ENCODE measurements at regions not wholly inside any gene's neighbourhood (a gene's known extent, or its start where the extent isn't known, plus 50 kb on each side); places are given as distances from the start of the nearest gene placed in this dataset.
"Not testable (repeated sequence)": the region's sequence is repeated elsewhere in the genome, so short reads cannot be mapped to it uniquely, and the experiment has no call there.

DNA sequence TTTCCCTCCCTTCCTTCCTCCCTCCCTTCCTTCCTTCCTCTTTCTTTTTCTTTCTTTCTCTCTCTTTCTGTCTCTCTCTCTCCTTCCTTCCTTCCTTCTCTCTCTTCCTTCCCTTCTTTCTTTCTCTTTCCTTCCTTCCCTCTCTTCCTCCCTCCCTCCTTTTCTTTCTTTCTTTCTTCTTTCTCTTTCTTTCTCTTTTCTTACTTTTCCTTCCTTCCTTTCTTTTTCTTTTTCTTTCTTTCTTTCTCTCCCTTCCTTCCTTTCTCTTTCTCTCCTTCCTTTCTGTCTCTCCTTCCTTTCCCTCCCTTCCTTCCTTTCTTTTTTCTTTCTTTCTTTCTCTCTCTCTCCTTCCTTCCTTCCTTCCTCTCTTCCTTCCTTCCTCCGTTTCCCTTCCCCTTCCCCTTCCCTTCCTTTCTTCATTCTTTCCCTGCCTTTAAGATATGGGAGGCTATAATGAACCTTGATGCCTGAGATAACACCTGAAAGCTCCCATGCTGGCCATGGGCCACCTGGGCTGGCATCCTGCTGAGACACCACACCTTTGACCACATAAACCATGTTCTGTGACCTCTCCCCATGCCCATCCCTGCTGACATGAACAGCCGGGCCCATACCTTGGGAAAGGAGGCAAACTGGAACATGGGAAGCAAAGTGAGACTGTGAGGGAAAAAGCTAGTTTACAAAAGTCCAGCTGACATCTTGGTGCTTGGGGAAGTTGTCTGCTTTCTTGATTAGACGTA is 197.8 kb upstream of the ZNF618 start:
- no peaks in the 10 kb centered on the region for H3K36me3 Mint-ChIP-seq (ENCODE audit: low read depth)
- peaks cover 60% of the 10 kb centered on the region for H3K27me3 Mint-ChIP-seq
- peaks cover 14% of the 10 kb centered on the region for H3K4me1 Mint-ChIP-seq (ENCODE audit: low read depth)
- H3K27ac Mint-ChIP-seq: no peak overlapping the region
- H3K9me3 Mint-ChIP-seq: no peaks in the 10 kb centered on the region
- no peak overlapping the region for H3K4me3 Mint-ChIP-seq

DNA sequence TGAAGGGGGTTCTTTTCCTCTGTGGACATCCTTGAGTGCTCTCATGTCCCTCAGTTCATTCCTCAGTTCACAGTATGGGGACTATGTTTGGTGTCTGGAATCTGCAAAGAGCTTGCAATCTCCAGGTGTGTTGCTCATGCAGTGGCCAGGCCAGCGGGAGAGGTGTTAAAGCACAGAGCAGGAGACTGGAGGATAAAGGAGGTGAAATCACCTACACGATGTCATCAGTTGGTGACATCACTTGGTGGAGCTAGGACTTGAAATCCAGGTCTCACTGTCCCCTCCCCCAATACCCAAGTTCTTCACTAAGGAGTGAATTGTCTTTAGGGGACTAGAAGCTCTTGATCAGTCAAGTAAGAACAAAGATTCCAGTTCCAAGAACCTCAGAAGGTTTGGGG is 197.3 kb upstream of the ZNF618 start:
- H3K36me3 Mint-ChIP-seq (ENCODE audit: low read depth): no peaks in the 10 kb centered on the region
- peaks cover 14% of the 10 kb centered on the region for H3K4me1 Mint-ChIP-seq (ENCODE audit: low read depth)
- no peaks in the 10 kb centered on the region for H3K9me3 Mint-ChIP-seq
- peaks cover 59% of the 10 kb centered on the region for H3K27me3 Mint-ChIP-seq
- no peak overlapping the region for H3K4me3 Mint-ChIP-seq
- H3K27ac Mint-ChIP-seq: no peak overlapping the region

DNA sequence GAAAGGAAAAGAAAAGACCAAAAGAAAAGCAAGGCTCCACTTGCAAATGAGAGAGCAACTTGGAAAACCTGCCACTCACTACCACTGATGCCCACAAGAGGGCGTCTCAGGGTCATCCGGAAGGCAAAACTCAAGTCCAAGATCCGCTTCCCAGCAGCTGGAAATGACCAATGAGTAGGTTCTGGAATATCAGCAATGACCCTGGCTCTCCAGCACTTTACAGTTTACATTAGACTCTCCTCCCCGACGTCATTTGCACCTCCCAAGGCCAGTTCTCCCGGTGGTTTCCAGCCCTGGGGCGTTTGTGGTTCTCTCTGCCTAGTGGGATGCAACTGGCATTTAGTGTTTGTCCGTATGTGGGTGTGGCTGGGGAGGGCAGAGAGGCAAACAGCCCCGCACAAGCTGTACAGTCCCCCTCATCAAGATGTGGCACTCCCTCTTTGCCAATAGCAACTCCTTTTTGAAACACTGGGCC is 193.8 kb upstream of the ZNF618 start:
- H3K27me3 Mint-ChIP-seq: peaks cover 62% of the 10 kb centered on the region
- no peak overlapping the region for H3K4me3 Mint-ChIP-seq
- no peak overlapping the region for H3K27ac Mint-ChIP-seq
- H3K4me1 Mint-ChIP-seq (ENCODE audit: low read depth): peaks cover 7% of the 10 kb centered on the region
- H3K36me3 Mint-ChIP-seq (ENCODE audit: low read depth): no peaks in the 10 kb centered on the region
- H3K9me3 Mint-ChIP-seq: no peaks in the 10 kb centered on the region

- not testable (repeated sequence) for H3K27ac Mint-ChIP-seq; H3K9me3 Mint-ChIP-seq; H3K4me3 Mint-ChIP-seq; H3K36me3 Mint-ChIP-seq (ENCODE audit: low read depth); H3K4me1 Mint-ChIP-seq (ENCODE audit: low read depth)
- peaks cover 59% of the 10 kb centered on the region for H3K27me3 Mint-ChIP-seq
Observed at GRCh38 chr9:113685636-113686035, 190.5 kb upstream of the ZNF618 start.

DNA sequence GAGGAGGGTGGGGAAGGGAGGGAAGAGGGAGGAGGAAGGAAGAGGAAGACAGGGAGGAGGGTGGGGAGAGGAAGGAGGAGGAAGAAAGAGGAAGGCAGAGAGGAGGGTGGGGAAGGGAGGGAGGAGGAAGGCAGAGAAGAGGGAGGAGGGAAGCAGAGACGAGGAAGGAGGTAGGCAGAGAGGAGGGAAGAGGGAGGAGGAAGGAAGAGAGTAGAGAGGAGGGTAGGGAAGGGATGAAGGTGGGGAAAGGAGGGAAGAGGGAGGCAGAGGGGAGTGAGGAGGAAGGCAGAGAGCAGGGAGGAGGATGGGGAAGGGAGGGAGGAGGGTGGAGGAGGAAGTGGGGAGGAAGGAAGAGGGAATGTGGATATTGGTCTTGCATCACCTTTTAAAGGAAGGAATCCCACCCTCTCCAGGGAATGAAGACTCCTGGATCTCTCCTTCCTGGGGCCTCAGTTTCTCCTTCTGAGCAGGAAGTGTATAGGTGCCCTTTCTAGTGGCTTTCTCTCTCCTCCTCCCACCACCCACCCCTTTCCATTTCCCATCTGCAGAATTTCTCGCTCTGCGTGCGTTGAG is 188.9 kb upstream of the ZNF618 start:
- H3K27me3 Mint-ChIP-seq: peaks cover 56% of the 10 kb centered on the region
- no peaks in the 10 kb centered on the region for H3K36me3 Mint-ChIP-seq (ENCODE audit: low read depth)
- H3K27ac Mint-ChIP-seq: no peak overlapping the region
- H3K4me3 Mint-ChIP-seq: no peak overlapping the region
- peaks cover 4% of the 10 kb centered on the region for H3K4me1 Mint-ChIP-seq (ENCODE audit: low read depth)
- no peaks in the 10 kb centered on the region for H3K9me3 Mint-ChIP-seq

GRCh38 chr9:113687680-113688371 is 188.3 kb upstream of the ZNF618 start:
- Mint-ChIP-seq H3K9me3 (no peaks in the 10 kb centered on the region), H3K27ac (no peak overlapping the region), H3K27me3 (peaks cover 56% of the 10 kb centered on the region), H3K4me1 (ENCODE audit: low read depth) (no peaks in the 10 kb centered on the region), H3K4me3 (no peak overlapping the region), H3K36me3 (ENCODE audit: low read depth) (no peaks in the 10 kb centered on the region)

GRCh38 chr9:113690055-113690740 is 185.9 kb upstream of the ZNF618 start:
- H3K4me1 Mint-ChIP-seq (ENCODE audit: low read depth): peaks cover 3% of the 10 kb centered on the region
- H3K4me3 Mint-ChIP-seq: no peak overlapping the region
- peaks cover 60% of the 10 kb centered on the region for H3K27me3 Mint-ChIP-seq
- H3K27ac Mint-ChIP-seq: no peak overlapping the region
- H3K9me3 Mint-ChIP-seq: no peaks in the 10 kb centered on the region
- no peaks in the 10 kb centered on the region for H3K36me3 Mint-ChIP-seq (ENCODE audit: low read depth)

- peaks cover 45% of the 10 kb centered on the region for H3K27me3 Mint-ChIP-seq
- H3K4me1 Mint-ChIP-seq (ENCODE audit: low read depth): peaks cover 15% of the 10 kb centered on the region
- no peaks in the 10 kb centered on the region for H3K9me3 Mint-ChIP-seq
- no peak overlapping the region for H3K27ac Mint-ChIP-seq
- H3K36me3 Mint-ChIP-seq (ENCODE audit: low read depth): no peaks in the 10 kb centered on the region
- H3K4me3 Mint-ChIP-seq: no peak overlapping the region
Observed at GRCh38 chr9:113692256-113692655, 183.9 kb upstream of the ZNF618 start.

DNA sequence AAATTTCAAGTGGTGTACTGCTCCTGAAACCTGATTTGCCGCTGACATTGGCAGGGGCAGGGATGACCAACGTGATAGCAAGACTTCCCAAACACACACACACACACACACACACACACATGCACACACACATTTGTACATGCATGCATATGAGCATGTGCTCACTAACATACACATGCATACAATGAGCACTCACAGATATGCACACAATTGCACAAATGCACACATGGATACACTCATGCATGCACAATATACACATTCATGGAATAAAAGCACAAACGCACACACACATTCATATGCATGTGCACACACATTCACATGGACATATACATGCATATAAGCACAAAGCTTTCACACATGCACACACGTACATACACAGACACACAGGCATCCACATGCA is 181.2 kb upstream of the ZNF618 start:
- H3K27me3 Mint-ChIP-seq: peaks cover 36% of the 10 kb centered on the region
- no peak overlapping the region for H3K27ac Mint-ChIP-seq
- peaks cover 15% of the 10 kb centered on the region for H3K4me1 Mint-ChIP-seq (ENCODE audit: low read depth)
- H3K36me3 Mint-ChIP-seq (ENCODE audit: low read depth): no peaks in the 10 kb centered on the region
- no peaks in the 10 kb centered on the region for H3K9me3 Mint-ChIP-seq
- H3K4me3 Mint-ChIP-seq: no peak overlapping the region

- H3K9me3 Mint-ChIP-seq: no peaks in the 10 kb centered on the region
- H3K4me3 Mint-ChIP-seq: no peak overlapping the region
- H3K36me3 Mint-ChIP-seq (ENCODE audit: low read depth): no peaks in the 10 kb centered on the region
- no peak overlapping the region for H3K27ac Mint-ChIP-seq
- peaks cover 36% of the 10 kb centered on the region for H3K27me3 Mint-ChIP-seq
- peaks cover 15% of the 10 kb centered on the region for H3K4me1 Mint-ChIP-seq (ENCODE audit: low read depth)
Observed at GRCh38 chr9:113695440-113695851, 180.7 kb upstream of the ZNF618 start.

DNA sequence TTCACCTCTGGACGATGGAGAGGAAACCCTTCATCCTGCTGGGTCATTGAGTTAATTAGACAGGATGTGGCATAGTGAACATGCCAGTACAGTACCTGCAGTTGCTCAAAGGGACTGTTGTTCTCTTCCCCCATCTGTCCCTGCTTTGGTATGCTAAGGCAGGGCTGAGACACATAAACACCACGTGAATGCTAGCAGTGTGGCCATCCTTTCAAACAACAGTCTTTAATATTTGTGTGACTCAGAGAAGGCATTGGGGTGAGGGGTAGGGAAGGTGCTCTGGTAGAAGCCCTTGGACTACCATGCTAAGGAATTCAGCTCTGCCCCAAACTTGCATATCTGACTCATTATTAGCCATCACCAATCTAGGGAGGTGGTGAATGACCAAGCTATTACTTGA is 180.2 kb upstream of the ZNF618 start:
- H3K4me1 Mint-ChIP-seq (ENCODE audit: low read depth): peaks cover 15% of the 10 kb centered on the region
- H3K27me3 Mint-ChIP-seq: peaks cover 36% of the 10 kb centered on the region
- H3K4me3 Mint-ChIP-seq: no peak overlapping the region
- H3K36me3 Mint-ChIP-seq (ENCODE audit: low read depth): no peaks in the 10 kb centered on the region
- H3K9me3 Mint-ChIP-seq: no peaks in the 10 kb centered on the region
- H3K27ac Mint-ChIP-seq: no peak overlapping the region

- H3K27ac Mint-ChIP-seq: no peak overlapping the region
- H3K27me3 Mint-ChIP-seq: peaks cover 9% of the 10 kb centered on the region
- no peaks in the 10 kb centered on the region for H3K9me3 Mint-ChIP-seq
- no peaks in the 10 kb centered on the region for H3K36me3 Mint-ChIP-seq (ENCODE audit: low read depth)
- no peak overlapping the region for H3K4me3 Mint-ChIP-seq
- no peaks in the 10 kb centered on the region for H3K4me1 Mint-ChIP-seq (ENCODE audit: low read depth)
Observed at GRCh38 chr9:113701774-113702755, 174.0 kb upstream of the ZNF618 start.

DNA sequence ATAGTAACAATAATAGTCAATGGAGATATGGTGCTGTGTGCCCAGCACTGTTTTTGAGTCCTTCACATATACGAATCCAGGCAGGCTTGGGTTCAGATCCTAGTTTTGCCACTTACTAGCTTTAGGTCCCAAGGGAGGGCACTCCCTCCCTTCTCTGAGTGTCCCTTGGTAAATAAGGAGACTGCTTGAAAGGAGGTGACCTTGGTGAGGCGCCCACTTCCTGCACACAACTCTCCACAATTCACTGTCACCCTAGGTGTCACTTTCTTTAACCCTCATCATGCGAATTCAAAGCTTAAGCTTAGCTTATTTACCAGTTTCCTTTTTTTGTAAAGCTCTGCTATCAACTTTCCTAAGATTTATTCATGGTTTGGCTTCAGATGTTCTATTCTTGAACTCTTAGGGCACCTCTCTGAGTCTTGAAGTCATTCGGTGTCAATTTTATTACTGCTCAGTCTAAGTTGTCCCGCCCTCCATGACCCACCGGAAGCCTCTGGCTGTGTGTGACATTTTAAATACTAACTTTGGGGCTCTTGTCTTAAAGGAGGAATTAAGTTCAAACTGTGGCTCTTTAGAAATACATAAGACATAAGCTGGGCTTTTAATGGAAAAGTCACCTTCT is 170.7 kb upstream of the ZNF618 start:
- Mint-ChIP-seq H3K4me3 (no peak overlapping the region), H3K36me3 (ENCODE audit: low read depth) (no peaks in the 10 kb centered on the region), H3K27ac (no peak overlapping the region), H3K27me3 (peaks cover 2% of the 10 kb centered on the region), H3K9me3 (no peaks in the 10 kb centered on the region), H3K4me1 (ENCODE audit: low read depth) (no peaks in the 10 kb centered on the region)
